ENCODE measurements at regions not wholly inside any gene's neighbourhood (a gene's known extent, or its start where the extent isn't known, plus 50 kb on each side); places are given as distances from the start of the nearest gene placed in this dataset.

GRCh38 chr13:31053896-31054295, 107.8 kb downstream of the HSPH1 start:
- intact Hi-C loops (cut with DNase I): no loop called here
- no peak overlapping the region for H3K27ac ChIP-seq
- WGBS, 2 donors: 87 to 89% methylated on average over 6 of the region's 6 CpGs

GRCh38 chr13:31053091-31053490, 108.6 kb downstream of the HSPH1 start:
- Histone ChIP-seq H3K4me3 (no peak overlapping the region), H3K27ac (no peak overlapping the region), H3K4me1 (peaks cover 0 to 7% (median 0%) of the 10 kb centered on the region in 3 donors), H3K9me3 (no peaks in the 10 kb centered on the region), H3K36me3 (no peaks in the 10 kb centered on the region), H3K27me3 (peaks cover 0 to 3% (median 0%) of the 10 kb centered on the region in 4 donors)
- WGBS, 2 donors: 21% methylated on average over 7 of the region's 7 CpGs; no CpG with 5 or more reads in 1 of the 2 donors
- intact Hi-C loops (cut with DNase I): no loop called here
- DNase-seq: no peak
- no peak for TF ChIP-seq POLR2A (IDR thresholded peaks at IDR 0.05)
- no peak for TF ChIP-seq CTCF (IDR thresholded peaks at IDR 0.05)

More at GRCh38 chr13:31053896-31054295, 107.8 kb downstream of the HSPH1 start:
- H3K27me3 ChIP-seq: peaks cover 0 to 3% (median 0%) of the 10 kb centered on the region in 4 donors
- TF ChIP-seq POLR2A (IDR thresholded peaks at IDR 0.05): no peak
- TF ChIP-seq CTCF (IDR thresholded peaks at IDR 0.05): no peak
- H3K9me3 ChIP-seq: no peaks in the 10 kb centered on the region
- no peak for DNase-seq
- H3K4me3 ChIP-seq: no peak overlapping the region
- H3K4me1 ChIP-seq: peaks cover 0 to 7% (median 0%) of the 10 kb centered on the region in 3 donors
- no peaks in the 10 kb centered on the region for H3K36me3 ChIP-seq

- Histone ChIP-seq H3K4me3 (no peak overlapping the region), H3K36me3 (no peaks in the 10 kb centered on the region), H3K27me3 (peaks cover 0 to 3% (median 0%) of the 10 kb centered on the region in 4 donors), H3K27ac (no peak overlapping the region), H3K9me3 (no peaks in the 10 kb centered on the region), H3K4me1 (peaks cover 0 to 7% (median 0%) of the 10 kb centered on the region in 3 donors)
- WGBS, 2 donors: 84 to 98% methylated on average over 7 to 8 of the region's 8 CpGs
- intact Hi-C loops (cut with DNase I): no loop called here
- TF ChIP-seq CTCF (IDR thresholded peaks at IDR 0.05) (no peak), POLR2A (IDR thresholded peaks at IDR 0.05) (no peak)
- DNase-seq: no peak
Measured at GRCh38 chr13:31052478-31052877, 109.2 kb downstream of the HSPH1 start.

- peaks cover 0 to 3% (median 0%) of the 10 kb centered on the region in 4 donors for H3K27me3 ChIP-seq
- intact Hi-C loops (cut with DNase I): no loop called here
- H3K27ac ChIP-seq: no peak overlapping the region
- no peak for DNase-seq
- H3K4me3 ChIP-seq: no peak overlapping the region
- WGBS, 2 donors: 87 to 94% methylated on average over 6 of the region's 8 CpGs
- no peak for TF ChIP-seq POLR2A (IDR thresholded peaks at IDR 0.05)
- TF ChIP-seq CTCF (IDR thresholded peaks at IDR 0.05): peak in 1 of 6 experiments; percentile 16
- H3K9me3 ChIP-seq: no peaks in the 10 kb centered on the region
- peaks cover 3 to 12% (median 3%) of the 10 kb centered on the region in 3 donors for H3K4me1 ChIP-seq
- no peaks in the 10 kb centered on the region for H3K36me3 ChIP-seq
Measured at GRCh38 chr13:31051999-31052398, 109.7 kb downstream of the HSPH1 start.

GRCh38 chr13:31050486-31051400, 111.0 kb downstream of the HSPH1 start:
- WGBS, 2 donors: 68 to 76% methylated on average over 6 of the region's 6 CpGs
- H3K9me3 ChIP-seq: no peaks in the 10 kb centered on the region
- no peak for DNase-seq
- H3K36me3 ChIP-seq: no peaks in the 10 kb centered on the region
- no peak overlapping the region for H3K4me3 ChIP-seq
- H3K4me1 ChIP-seq: peaks cover 14 to 25% (median 14%) of the 10 kb centered on the region in 3 donors
- H3K27me3 ChIP-seq: peaks cover 0 to 3% (median 0%) of the 10 kb centered on the region in 4 donors
- intact Hi-C loops (cut with DNase I): no loop called here
- no peak overlapping the region for H3K27ac ChIP-seq
- TF ChIP-seq CTCF (IDR thresholded peaks at IDR 0.05) (peak in 1 of 6 experiments; percentile 46), POLR2A (IDR thresholded peaks at IDR 0.05) (no peak)

Data from esophagus squamous epithelium (tissue), 5 donors.